Breast epithelium (tissue), 3 donors: ENCODE measurements at regions not wholly inside any gene's neighbourhood (a gene's known extent, or its start where the extent isn't known, plus 50 kb on each side); places are given as distances from the start of the nearest gene placed in this dataset.

Experiments used
- POLR2AphosphoS5 ChIP-seq, 3 donors: sonication (generic); formaldehyde crosslinking; IDR thresholded peaks; one replicate each; pipeline ENCODE4 v1.6.1; 2017; ENCODE audit warnings: antibody characterized with exemption in 3 of 3
- TF ChIP-seq, protein P1 (sequence below), 3 donors: fragments of 450-650 bp; IDR thresholded peaks; one replicate each; pipeline ENCODE4 v1.5.1; 2016 to 2017; ENCODE audit warnings: antibody characterized with exemption in 3 of 3, mild to moderate bottlenecking in 3 of 3, moderate library complexity in 3 of 3

GRCh38 chr6:97864366-97864765 is 581.4 kb upstream of the MMS22L start:
- TF ChIP-seq, protein P1, sequence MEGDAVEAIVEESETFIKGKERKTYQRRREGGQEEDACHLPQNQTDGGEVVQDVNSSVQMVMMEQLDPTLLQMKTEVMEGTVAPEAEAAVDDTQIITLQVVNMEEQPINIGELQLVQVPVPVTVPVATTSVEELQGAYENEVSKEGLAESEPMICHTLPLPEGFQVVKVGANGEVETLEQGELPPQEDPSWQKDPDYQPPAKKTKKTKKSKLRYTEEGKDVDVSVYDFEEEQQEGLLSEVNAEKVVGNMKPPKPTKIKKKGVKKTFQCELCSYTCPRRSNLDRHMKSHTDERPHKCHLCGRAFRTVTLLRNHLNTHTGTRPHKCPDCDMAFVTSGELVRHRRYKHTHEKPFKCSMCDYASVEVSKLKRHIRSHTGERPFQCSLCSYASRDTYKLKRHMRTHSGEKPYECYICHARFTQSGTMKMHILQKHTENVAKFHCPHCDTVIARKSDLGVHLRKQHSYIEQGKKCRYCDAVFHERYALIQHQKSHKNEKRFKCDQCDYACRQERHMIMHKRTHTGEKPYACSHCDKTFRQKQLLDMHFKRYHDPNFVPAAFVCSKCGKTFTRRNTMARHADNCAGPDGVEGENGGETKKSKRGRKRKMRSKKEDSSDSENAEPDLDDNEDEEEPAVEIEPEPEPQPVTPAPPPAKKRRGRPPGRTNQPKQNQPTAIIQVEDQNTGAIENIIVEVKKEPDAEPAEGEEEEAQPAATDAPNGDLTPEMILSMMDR (IDR thresholded peaks at IDR 0.05), result no peak
- no peak for TF ChIP-seq POLR2AphosphoS5 (IDR thresholded peaks at IDR 0.05)
